ENCODE measurements at regions not wholly inside any gene's neighbourhood (a gene's known extent, or its start where the extent isn't known, plus 50 kb on each side); places are given as distances from the start of the nearest gene placed in this dataset.

GRCh38 chr22:44577391-44578109 lies 79.5 kb upstream of the RTL6 start:
- Mint-ChIP-seq H3K4me1 (ENCODE audit: unreplicated experiment) (peaks cover 13% of the 10 kb centered on the region), H3K27ac (ENCODE audit: unreplicated experiment) (no peak overlapping the region), H3K4me3 (ENCODE audit: unreplicated experiment) (no peak overlapping the region), H3K27me3 (ENCODE audit: unreplicated experiment) (peaks cover 2% of the 10 kb centered on the region), H3K9me3 (ENCODE audit: unreplicated experiment) (no peaks in the 10 kb centered on the region), H3K36me3 (ENCODE audit: low read depth, unreplicated experiment) (no peaks in the 10 kb centered on the region)
- no peak for TF ChIP-seq CTCF (IDR thresholded peaks at IDR 0.05; ENCODE audit: unreplicated experiment)
- no peak for DNase-seq (ENCODE audit: low spot score)

GRCh38 chr22:44576311-44577260 lies 78.6 kb upstream of the RTL6 start:
- Mint-ChIP-seq H3K27ac (ENCODE audit: unreplicated experiment) (peak overlapping the region; percentile 13), H3K4me3 (ENCODE audit: unreplicated experiment) (peak overlapping the region; percentile 42)

GRCh38 chr22:44575381-44576268 lies 77.6 kb upstream of the RTL6 start:
- Mint-ChIP-seq H3K27ac (ENCODE audit: unreplicated experiment) (peak overlapping the region; percentile 13), H3K9me3 (ENCODE audit: unreplicated experiment) (no peaks in the 10 kb centered on the region), H3K27me3 (ENCODE audit: unreplicated experiment) (peaks cover 2% of the 10 kb centered on the region), H3K4me1 (ENCODE audit: unreplicated experiment) (peaks cover 29% of the 10 kb centered on the region), H3K36me3 (ENCODE audit: low read depth, unreplicated experiment) (no peaks in the 10 kb centered on the region), H3K4me3 (ENCODE audit: unreplicated experiment) (peak overlapping the region; percentile 42)
- TF ChIP-seq CTCF (IDR thresholded peaks at IDR 0.05; ENCODE audit: unreplicated experiment) = no peak
- no peak for DNase-seq (ENCODE audit: low spot score)

More at GRCh38 chr22:44576311-44577260, 78.6 kb upstream of the RTL6 start:
- Mint-ChIP-seq H3K4me1 (ENCODE audit: unreplicated experiment) (peaks cover 21% of the 10 kb centered on the region), H3K9me3 (ENCODE audit: unreplicated experiment) (no peaks in the 10 kb centered on the region), H3K27me3 (ENCODE audit: unreplicated experiment) (peaks cover 2% of the 10 kb centered on the region), H3K36me3 (ENCODE audit: low read depth, unreplicated experiment) (no peaks in the 10 kb centered on the region)
- TF ChIP-seq CTCF (IDR thresholded peaks at IDR 0.05; ENCODE audit: unreplicated experiment) = no peak
- no peak for DNase-seq (ENCODE audit: low spot score)

GRCh38 chr22:44574640-44575380 lies 76.8 kb upstream of the RTL6 start:
- DNase-seq (ENCODE audit: low spot score) = no peak
- Mint-ChIP-seq H3K36me3 (ENCODE audit: low read depth, unreplicated experiment) (peaks cover 6% of the 10 kb centered on the region), H3K4me3 (ENCODE audit: unreplicated experiment) (no peak overlapping the region), H3K27ac (ENCODE audit: unreplicated experiment) (peak overlapping the region; percentile 48), H3K4me1 (ENCODE audit: unreplicated experiment) (peaks cover 31% of the 10 kb centered on the region), H3K9me3 (ENCODE audit: unreplicated experiment) (no peaks in the 10 kb centered on the region), H3K27me3 (ENCODE audit: unreplicated experiment) (peaks cover 2% of the 10 kb centered on the region)
- TF ChIP-seq CTCF (IDR thresholded peaks at IDR 0.05; ENCODE audit: unreplicated experiment) = no peak
